ENCODE measurements at regions not wholly inside any gene's neighbourhood (a gene's known extent, or its start where the extent isn't known, plus 50 kb on each side); places are given as distances from the start of the nearest gene placed in this dataset.

DNA sequence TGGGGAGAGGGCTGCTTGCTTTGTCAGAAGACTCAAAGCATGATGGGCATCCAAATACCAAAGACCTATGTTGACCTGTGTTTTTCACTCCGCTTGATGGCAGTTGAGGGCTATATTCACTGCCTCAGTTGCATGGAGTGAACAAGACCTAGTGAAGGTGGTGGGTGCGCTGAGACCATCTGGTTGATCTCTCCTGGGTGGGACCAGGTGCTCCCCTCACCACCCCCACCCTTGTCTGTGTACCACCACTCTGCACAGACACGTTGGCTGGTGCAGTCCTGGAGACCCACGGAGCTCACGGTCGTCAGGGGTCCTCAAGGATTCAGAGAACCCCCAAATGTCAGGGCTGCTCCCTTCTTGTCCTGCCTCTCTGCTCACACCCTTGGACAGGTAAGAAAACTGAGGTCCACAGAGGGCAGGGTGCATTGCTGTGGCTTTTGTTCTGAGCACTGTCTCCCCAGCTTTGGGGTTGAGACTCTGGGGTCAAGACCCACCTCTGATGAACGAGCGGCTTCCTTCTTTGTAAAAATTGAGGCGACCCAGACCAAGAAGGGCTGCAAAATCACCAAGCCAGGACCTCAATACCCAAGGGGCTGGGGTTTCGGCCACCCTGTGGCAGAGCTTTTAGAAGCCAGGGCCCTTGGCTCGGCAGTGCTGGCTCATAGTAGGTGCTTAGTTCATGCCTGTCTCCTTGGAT, 166.3 kb upstream of the RTL1 start (continued):
- TF ChIP-seq, protein P1, sequence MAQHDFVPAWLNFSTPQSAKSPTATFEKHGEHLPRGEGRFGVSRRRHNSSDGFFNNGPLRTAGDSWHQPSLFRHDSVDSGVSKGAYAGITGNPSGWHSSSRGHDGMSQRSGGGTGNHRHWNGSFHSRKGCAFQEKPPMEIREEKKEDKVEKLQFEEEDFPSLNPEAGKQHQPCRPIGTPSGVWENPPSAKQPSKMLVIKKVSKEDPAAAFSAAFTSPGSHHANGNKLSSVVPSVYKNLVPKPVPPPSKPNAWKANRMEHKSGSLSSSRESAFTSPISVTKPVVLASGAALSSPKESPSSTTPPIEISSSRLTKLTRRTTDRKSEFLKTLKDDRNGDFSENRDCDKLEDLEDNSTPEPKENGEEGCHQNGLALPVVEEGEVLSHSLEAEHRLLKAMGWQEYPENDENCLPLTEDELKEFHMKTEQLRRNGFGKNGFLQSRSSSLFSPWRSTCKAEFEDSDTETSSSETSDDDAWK (CRISPR knock-in tag; IDR thresholded peaks at IDR 0.05), result no peak
- no peak for TF ChIP-seq KLF12 (CRISPR knock-in tag; IDR thresholded peaks at IDR 0.05; ENCODE audit: borderline replicate concordance)
- TF ChIP-seq, protein P2, sequence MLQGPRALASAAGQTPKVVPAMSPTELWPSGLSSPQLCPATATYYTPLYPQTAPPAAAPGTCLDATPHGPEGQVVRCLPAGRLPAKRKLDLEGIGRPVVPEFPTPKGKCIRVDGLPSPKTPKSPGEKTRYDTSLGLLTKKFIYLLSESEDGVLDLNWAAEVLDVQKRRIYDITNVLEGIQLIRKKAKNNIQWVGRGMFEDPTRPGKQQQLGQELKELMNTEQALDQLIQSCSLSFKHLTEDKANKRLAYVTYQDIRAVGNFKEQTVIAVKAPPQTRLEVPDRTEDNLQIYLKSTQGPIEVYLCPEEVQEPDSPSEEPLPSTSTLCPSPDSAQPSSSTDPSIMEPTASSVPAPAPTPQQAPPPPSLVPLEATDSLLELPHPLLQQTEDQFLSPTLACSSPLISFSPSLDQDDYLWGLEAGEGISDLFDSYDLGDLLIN (CRISPR knock-in tag; IDR thresholded peaks at IDR 0.05; ENCODE audit: borderline replicate concordance), result no peak
- TF ChIP-seq, protein P3, sequence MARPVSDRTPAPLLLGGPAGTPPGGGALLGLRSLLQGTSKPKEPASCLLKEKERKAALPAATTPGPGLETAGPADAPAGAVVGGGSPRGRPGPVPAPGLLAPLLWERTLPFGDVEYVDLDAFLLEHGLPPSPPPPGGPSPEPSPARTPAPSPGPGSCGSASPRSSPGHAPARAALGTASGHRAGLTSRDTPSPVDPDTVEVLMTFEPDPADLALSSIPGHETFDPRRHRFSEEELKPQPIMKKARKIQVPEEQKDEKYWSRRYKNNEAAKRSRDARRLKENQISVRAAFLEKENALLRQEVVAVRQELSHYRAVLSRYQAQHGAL (CRISPR knock-in tag; IDR thresholded peaks at IDR 0.05; ENCODE audit: not compliant biosample characterization), result no peak
- TF ChIP-seq, protein P4, sequence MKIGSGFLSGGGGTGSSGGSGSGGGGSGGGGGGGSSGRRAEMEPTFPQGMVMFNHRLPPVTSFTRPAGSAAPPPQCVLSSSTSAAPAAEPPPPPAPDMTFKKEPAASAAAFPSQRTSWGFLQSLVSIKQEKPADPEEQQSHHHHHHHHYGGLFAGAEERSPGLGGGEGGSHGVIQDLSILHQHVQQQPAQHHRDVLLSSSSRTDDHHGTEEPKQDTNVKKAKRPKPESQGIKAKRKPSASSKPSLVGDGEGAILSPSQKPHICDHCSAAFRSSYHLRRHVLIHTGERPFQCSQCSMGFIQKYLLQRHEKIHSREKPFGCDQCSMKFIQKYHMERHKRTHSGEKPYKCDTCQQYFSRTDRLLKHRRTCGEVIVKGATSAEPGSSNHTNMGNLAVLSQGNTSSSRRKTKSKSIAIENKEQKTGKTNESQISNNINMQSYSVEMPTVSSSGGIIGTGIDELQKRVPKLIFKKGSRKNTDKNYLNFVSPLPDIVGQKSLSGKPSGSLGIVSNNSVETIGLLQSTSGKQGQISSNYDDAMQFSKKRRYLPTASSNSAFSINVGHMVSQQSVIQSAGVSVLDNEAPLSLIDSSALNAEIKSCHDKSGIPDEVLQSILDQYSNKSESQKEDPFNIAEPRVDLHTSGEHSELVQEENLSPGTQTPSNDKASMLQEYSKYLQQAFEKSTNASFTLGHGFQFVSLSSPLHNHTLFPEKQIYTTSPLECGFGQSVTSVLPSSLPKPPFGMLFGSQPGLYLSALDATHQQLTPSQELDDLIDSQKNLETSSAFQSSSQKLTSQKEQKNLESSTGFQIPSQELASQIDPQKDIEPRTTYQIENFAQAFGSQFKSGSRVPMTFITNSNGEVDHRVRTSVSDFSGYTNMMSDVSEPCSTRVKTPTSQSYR (CRISPR knock-in tag; IDR thresholded peaks at IDR 0.05; ENCODE audit: borderline replicate concordance), result no peak
- TF ChIP-seq, protein P5, sequence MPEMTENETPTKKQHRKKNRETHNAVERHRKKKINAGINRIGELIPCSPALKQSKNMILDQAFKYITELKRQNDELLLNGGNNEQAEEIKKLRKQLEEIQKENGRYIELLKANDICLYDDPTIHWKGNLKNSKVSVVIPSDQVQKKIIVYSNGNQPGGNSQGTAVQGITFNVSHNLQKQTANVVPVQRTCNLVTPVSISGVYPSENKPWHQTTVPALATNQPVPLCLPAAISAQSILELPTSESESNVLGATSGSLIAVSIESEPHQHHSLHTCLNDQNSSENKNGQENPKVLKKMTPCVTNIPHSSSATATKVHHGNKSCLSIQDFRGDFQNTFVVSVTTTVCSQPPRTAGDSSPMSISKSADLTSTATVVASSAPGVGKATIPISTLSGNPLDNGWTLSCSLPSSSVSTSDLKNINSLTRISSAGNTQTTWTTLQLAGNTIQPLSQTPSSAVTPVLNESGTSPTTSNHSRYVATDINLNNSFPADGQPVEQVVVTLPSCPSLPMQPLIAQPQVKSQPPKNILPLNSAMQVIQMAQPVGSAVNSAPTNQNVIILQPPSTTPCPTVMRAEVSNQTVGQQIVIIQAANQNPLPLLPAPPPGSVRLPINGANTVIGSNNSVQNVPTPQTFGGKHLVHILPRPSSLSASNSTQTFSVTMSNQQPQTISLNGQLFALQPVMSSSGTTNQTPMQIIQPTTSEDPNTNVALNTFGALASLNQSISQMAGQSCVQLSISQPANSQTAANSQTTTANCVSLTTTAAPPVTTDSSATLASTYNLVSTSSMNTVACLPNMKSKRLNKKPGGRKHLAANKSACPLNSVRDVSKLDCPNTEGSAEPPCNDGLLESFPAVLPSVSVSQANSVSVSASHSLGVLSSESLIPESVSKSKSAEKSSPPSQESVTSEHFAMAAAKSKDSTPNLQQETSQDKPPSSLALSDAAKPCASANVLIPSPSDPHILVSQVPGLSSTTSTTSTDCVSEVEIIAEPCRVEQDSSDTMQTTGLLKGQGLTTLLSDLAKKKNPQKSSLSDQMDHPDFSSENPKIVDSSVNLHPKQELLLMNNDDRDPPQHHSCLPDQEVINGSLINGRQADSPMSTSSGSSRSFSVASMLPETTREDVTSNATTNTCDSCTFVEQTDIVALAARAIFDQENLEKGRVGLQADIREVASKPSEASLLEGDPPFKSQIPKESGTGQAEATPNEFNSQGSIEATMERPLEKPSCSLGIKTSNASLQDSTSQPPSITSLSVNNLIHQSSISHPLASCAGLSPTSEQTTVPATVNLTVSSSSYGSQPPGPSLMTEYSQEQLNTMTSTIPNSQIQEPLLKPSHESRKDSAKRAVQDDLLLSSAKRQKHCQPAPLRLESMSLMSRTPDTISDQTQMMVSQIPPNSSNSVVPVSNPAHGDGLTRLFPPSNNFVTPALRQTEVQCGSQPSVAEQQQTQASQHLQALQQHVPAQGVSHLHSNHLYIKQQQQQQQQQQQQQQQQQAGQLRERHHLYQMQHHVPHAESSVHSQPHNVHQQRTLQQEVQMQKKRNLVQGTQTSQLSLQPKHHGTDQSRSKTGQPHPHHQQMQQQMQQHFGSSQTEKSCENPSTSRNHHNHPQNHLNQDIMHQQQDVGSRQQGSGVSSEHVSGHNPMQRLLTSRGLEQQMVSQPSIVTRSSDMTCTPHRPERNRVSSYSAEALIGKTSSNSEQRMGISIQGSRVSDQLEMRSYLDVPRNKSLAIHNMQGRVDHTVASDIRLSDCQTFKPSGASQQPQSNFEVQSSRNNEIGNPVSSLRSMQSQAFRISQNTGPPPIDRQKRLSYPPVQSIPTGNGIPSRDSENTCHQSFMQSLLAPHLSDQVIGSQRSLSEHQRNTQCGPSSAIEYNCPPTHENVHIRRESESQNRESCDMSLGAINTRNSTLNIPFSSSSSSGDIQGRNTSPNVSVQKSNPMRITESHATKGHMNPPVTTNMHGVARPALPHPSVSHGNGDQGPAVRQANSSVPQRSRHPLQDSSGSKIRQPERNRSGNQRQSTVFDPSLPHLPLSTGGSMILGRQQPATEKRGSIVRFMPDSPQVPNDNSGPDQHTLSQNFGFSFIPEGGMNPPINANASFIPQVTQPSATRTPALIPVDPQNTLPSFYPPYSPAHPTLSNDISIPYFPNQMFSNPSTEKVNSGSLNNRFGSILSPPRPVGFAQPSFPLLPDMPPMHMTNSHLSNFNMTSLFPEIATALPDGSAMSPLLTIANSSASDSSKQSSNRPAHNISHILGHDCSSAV (CRISPR knock-in tag; IDR thresholded peaks at IDR 0.05; ENCODE audit: borderline replicate concordance), result no peak
- no peak for TF ChIP-seq EEA1 (CRISPR knock-in tag; IDR thresholded peaks at IDR 0.05; ENCODE audit: borderline replicate concordance)
- TF ChIP-seq ZNF329 (CRISPR knock-in tag; IDR thresholded peaks at IDR 0.05; ENCODE audit: low read depth), result no peak
- TF ChIP-seq, protein P6, sequence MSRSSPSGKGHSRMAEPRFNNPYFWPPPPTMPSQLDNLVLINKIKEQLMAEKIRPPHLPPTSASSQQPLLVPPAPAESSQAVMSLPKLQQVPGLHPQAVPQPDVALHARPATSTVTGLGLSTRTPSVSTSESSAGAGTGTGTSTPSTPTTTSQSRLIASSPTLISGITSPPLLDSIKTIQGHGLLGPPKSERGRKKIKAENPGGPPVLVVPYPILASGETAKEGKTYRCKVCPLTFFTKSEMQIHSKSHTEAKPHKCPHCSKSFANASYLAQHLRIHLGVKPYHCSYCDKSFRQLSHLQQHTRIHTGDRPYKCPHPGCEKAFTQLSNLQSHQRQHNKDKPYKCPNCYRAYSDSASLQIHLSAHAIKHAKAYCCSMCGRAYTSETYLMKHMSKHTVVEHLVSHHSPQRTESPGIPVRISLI (CRISPR knock-in tag; IDR thresholded peaks at IDR 0.05; ENCODE audit: borderline replicate concordance), result no peak
- TF ChIP-seq FOXK2 (IDR thresholded peaks at IDR 0.05), result no peak
